Activated naive CD4-positive, alpha-beta T cell treated with anti-CD3 and anti-CD28 coated beads, Interleukin-2, amount 10 ng/mL, durations not matched to agents 7 days and 5 days (primary cell): ENCODE measurements at regions not wholly inside any gene's neighbourhood (a gene's known extent, or its start where the extent isn't known, plus 50 kb on each side); places are given as distances from the start of the nearest gene placed in this dataset.

Experiments
- CTCF ChIA-PET: fragments of 350-600 bp; sonication (Branson Sonifier 250); formaldehyde crosslinking; loops from one replicate; lab custom pipeline; 2021; ENCODE audit warnings: antibody characterized with exemption; lab: Charles Lee
- DNase-seq: peaks from one replicate; pipeline ENCODE4 v3.0.0-alpha.2; 2020
- H3K27ac Mint-ChIP-seq: one replicate; pipeline ENCODE4 v1.8.0; 2021; ENCODE audit warnings: mild to moderate bottlenecking, moderate library complexity, mixed read lengths
- H3K27me3 Mint-ChIP-seq: one replicate; pipeline ENCODE4 v1.8.0; 2021; ENCODE audit warnings: mild to moderate bottlenecking, mixed read lengths
- H3K36me3 Mint-ChIP-seq: one replicate; pipeline ENCODE4 v1.8.0; 2021; ENCODE audit warnings: mixed read lengths
- H3K4me1 Mint-ChIP-seq: one replicate; pipeline ENCODE4 v1.8.0; 2021; ENCODE audit warnings: mixed read lengths
- H3K4me3 Mint-ChIP-seq: one replicate; pipeline ENCODE4 v1.8.0; 2021; ENCODE audit warnings: mild to moderate bottlenecking, moderate library complexity, mixed read lengths
- H3K9me3 Mint-ChIP-seq: one replicate; pipeline ENCODE4 v1.8.0; 2021; ENCODE audit warnings: mixed read lengths

DNA sequence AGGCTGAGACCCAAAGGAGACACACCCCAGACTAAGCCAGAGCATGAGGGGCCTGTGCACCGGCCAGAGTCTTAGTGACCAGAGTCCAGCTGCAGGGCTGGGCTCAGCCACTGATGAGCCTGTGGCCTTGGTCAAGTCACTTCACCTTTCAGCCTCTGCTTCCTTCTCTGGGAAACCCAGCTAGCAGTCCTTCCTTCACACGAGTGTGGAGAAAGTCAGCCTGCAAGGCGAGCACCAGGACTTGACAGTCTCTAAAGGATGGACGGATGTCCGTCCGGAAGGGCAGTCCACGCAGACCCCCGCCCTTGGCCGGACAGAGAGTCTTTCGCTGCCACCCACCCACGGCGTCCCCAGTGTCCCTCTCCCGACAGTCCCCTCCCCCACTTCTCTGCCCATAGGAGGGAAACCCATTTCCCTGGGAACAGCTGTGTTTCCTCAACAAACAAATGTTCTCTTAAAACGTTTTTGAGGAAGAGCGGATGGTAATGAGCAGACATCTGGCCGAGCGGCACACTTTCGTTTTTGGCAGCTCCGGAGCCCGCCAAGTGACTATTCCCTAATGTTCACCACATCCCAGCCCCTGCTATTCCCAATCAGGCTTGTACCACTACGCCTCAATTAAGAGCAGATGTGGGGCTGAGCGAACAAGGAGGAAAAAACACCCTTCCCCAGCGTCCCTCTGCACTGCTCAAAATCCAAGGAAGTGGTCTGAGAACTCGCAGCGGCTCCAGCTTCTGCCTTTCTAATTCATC, 129.1 kb upstream of the SMAD3 start:
- peaks cover 30% of the 10 kb centered on the region for H3K27me3 Mint-ChIP-seq
- H3K9me3 Mint-ChIP-seq = peaks cover 22% of the 10 kb centered on the region
- no peaks in the 10 kb centered on the region for H3K4me1 Mint-ChIP-seq
- no peaks in the 10 kb centered on the region for H3K36me3 Mint-ChIP-seq
- DNase-seq = no peak
- no peak overlapping the region for H3K4me3 Mint-ChIP-seq
- H3K27ac Mint-ChIP-seq = no peak overlapping the region
- CTCF ChIA-PET = no interaction called here

DNA sequence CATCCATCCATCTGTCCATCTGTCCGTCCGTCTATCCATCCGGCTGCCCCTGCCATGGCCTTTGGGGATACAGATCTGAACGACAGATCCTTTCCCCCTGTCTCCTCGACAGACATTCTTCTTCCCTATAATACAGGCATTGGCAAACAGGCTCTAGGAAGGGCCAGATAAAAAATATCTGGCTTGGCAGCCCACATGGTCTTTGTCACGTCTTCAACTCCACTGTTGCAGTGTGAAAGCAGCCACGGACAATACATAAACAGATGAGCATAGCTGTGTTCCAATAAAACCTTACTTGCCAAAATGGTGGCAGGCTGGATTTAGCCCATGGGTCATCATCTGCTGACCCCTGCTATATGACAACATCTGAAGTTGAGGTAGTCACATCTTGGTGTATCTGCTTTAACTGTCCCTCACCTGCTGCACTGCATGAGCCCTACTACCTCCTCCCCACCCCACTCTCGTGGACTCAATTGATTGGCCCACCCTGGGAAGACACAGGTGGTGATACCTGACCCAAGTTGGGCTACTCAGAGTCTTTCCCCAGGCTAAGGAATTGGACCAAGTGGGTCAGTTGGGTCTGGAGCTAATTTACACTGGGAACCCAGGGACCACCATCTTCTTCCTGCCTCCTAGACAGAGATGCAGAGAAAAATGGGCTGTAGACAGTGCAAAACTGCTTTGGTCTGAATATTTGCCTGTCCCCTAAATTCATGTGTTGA, 128.4 kb upstream of the SMAD3 start:
- Mint-ChIP-seq H3K27me3 (peaks cover 36% of the 10 kb centered on the region), H3K4me1 (no peaks in the 10 kb centered on the region), H3K4me3 (no peak overlapping the region), H3K27ac (no peak overlapping the region), H3K36me3 (no peaks in the 10 kb centered on the region), H3K9me3 (peaks cover 22% of the 10 kb centered on the region)
- no peak for DNase-seq
- CTCF ChIA-PET = no interaction called here

DNA sequence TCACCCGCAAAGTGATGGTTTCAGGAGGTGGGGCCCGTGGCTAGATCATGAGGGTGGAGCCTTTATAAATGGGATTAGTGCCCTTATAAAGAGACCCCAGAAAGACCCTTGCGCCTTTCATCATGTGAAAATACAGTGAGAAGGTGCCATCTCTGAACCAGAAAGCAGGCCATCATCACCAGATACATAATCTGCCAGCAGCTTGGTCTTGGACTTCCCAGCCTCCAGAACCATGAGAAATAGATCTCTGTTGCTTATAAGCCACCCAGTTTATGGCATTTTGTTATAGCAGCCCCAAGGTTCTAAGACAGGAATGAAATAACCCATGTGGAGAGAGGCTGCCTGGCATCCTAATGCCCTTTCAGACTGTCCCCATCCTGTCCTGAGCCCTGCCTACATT, 127.8 kb upstream of the SMAD3 start:
- CTCF ChIA-PET = no interaction called here
- no peaks in the 10 kb centered on the region for H3K4me1 Mint-ChIP-seq
- H3K27ac Mint-ChIP-seq = no peak overlapping the region
- no peak for DNase-seq
- peaks cover 19% of the 10 kb centered on the region for H3K9me3 Mint-ChIP-seq
- H3K36me3 Mint-ChIP-seq = no peaks in the 10 kb centered on the region
- H3K4me3 Mint-ChIP-seq = no peak overlapping the region
- peaks cover 36% of the 10 kb centered on the region for H3K27me3 Mint-ChIP-seq

DNA sequence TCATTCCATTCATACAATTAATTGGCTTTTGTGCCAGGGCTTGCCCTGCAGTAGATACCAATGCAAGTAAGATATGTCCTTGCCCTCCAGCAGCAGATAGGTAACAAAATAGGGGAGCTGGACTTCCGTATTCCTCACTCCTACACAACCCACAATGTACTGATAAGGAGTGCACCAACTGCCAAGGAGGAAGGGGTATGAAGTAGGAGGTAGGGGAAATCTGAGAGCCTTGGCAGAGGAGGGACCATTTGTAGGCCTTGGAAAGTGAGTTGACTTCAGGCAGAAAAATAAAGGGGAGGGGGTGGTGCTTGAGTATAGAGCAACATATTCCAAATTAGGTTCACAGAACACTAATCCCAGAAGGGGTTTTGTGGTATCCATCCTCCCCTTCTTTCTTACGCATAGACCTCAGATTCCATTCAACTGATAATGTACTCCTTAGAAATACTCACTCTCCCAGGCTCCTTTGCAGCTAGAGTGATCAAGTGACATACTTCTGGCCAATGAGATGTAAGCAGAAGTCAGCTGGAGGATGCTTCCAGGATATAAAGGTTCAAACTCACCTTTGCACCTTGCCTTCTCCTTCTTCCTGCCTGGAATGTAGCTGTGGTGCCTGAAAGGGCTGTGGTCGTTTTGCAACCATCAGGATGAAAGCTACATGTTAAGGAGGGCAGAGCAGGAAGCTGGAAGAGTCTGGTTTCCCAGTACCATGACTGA, 127.1 kb upstream of the SMAD3 start:
- no peak for DNase-seq
- Mint-ChIP-seq H3K9me3 (peaks cover 15% of the 10 kb centered on the region), H3K36me3 (no peaks in the 10 kb centered on the region), H3K27me3 (peaks cover 40% of the 10 kb centered on the region), H3K4me1 (no peaks in the 10 kb centered on the region), H3K27ac (no peak overlapping the region), H3K4me3 (no peak overlapping the region)
- CTCF ChIA-PET = interaction anchor here (0.8 to 1.2 kb wide), 2 partner anchors 16 to 340 kb away, joined by 3 to 4 read pairs; no protein-coding TSS in a partner anchor

DNA sequence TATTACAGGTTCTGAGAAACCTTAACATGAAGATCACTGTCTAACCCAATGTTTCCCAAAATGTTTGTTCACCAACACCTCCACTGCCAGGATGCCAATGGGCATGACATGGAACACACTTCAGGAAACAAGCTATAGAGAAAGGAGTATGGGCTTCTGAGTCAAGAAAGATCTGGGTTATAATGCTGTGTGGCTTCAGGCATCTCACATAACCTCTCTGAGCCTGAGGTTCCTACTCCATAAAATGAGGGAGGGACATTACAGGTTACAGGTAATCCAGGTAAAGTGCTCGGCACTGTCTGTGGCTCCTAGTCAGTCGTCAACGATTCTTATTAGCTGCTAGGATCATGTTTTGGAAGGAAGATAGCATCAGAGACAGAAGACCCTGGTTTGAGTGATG, 126.4 kb upstream of the SMAD3 start:
- Mint-ChIP-seq H3K36me3 (no peaks in the 10 kb centered on the region), H3K9me3 (peaks cover 9% of the 10 kb centered on the region), H3K27ac (no peak overlapping the region), H3K27me3 (peaks cover 42% of the 10 kb centered on the region), H3K4me1 (no peaks in the 10 kb centered on the region), H3K4me3 (no peak overlapping the region)
- DNase-seq = no peak
- CTCF ChIA-PET = interaction anchor here (1.2 kb wide), 1 partner anchor 340 kb away, joined by 3 read pairs; no protein-coding TSS in a partner anchor

DNA sequence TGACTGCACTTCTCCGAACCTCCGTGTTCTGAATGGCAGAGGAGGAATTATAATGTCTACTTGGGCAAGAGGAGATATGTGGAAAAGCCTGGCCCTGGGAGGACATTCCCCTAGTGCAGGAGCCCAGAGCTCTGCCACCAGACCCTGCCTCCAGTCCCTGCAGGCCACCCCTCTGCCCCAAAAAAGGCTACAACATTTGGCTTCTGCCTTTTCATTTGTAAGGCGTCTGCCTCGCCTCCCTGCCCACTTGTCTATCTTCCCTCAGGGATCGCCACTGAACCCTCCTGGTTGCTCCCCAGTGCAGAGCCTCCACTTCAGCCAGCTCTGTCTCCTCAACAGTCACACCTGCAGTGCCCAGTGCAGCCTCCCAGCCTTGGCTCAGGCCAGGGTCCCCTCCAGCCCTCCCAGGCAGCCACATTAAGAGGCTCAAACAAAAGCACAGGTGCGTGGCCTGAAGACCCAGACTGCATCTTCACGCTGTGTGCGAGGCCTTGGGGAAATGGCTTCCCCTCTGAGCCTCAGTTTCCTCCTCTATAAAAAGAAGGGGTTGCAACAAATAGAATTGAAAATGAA, 125.9 kb upstream of the SMAD3 start:
- no peak overlapping the region for H3K27ac Mint-ChIP-seq
- no peaks in the 10 kb centered on the region for H3K4me1 Mint-ChIP-seq
- H3K4me3 Mint-ChIP-seq = no peak overlapping the region
- peaks cover 4% of the 10 kb centered on the region for H3K9me3 Mint-ChIP-seq
- DNase-seq = no peak
- H3K36me3 Mint-ChIP-seq = no peaks in the 10 kb centered on the region
- peaks cover 44% of the 10 kb centered on the region for H3K27me3 Mint-ChIP-seq
- CTCF ChIA-PET = no interaction called here

DNA sequence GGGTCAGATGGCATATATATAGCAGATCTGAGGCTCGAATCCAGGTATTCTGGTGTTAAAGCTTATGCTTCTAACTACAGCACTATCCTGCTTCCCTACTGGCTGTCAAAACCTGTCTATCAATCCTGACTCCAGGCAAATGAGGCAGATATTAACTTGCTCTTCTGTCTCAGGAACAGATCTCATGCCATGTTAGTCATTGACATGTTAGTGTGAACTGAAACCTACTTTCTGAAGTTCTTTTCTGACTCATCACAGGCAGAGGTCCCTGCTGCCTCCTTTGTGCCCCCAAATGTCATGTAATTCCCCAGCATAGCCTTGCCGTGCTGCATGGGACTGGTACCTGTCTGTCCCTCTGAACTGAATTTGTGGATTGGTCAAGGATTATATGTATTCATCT, 125.0 kb upstream of the SMAD3 start:
- H3K4me3 Mint-ChIP-seq = no peak overlapping the region
- peaks cover 41% of the 10 kb centered on the region for H3K27me3 Mint-ChIP-seq
- peaks cover 4% of the 10 kb centered on the region for H3K9me3 Mint-ChIP-seq
- H3K27ac Mint-ChIP-seq = no peak overlapping the region
- CTCF ChIA-PET = no interaction called here
- no peaks in the 10 kb centered on the region for H3K36me3 Mint-ChIP-seq
- no peaks in the 10 kb centered on the region for H3K4me1 Mint-ChIP-seq
- no peak for DNase-seq

DNA sequence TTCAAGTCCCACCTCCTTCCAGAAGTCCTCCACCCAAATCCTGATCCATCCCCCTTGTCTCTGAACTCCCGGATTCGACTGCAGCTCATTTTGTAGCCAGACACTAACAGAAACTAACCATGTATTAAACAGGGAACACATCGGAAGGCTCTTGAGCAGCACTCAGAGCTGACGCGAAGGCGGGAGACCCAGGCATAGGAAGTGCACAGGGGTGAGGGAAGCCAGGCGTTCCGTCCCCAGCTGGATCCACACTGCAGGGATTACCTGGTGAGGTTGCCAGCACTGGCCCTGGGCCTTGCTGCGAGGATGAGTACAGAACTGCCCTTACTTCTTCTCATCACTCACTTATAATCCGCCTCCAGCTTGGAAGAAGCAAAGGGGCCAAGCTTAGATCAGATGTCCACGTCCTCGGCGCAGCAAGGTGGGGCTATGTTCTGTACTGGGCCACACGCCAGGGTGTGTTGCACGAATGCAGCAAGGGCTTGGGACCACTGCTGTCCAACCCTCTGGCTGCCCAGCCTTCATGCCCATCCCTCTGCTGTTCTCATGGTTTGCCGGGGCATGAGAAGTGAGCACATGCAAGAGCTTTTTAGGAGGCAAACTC, 124.2 kb upstream of the SMAD3 start:
- peaks cover 4% of the 10 kb centered on the region for H3K9me3 Mint-ChIP-seq
- CTCF ChIA-PET = interaction anchor here (0.7 to 1.2 kb wide), 3 partner anchors 12 to 39 kb away, joined by 3 read pairs; no protein-coding TSS in a partner anchor
- H3K4me3 Mint-ChIP-seq = no peak overlapping the region
- no peak for DNase-seq
- no peaks in the 10 kb centered on the region for H3K4me1 Mint-ChIP-seq
- H3K27me3 Mint-ChIP-seq = peaks cover 41% of the 10 kb centered on the region
- no peak overlapping the region for H3K27ac Mint-ChIP-seq
- H3K36me3 Mint-ChIP-seq = no peaks in the 10 kb centered on the region

DNA sequence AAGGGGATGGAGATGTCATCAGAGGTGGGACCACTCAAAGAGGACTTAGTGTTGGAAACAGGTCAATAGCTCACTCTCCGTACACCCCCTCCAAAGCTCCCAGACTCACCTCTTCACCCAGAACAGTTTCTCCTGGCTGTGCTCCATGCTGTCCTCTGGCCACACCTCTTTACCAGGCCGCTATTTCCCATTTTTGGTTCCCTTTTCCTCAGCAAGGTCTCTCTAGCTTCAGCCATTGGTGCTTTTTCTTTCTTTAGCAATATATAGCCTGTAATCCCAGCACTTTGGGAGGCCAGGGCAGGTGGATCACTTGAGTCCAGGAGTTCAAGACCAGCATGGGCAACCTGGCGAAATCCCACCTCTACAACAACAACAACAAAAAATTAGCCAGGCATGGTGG, 123.6 kb upstream of the SMAD3 start:
- H3K27me3 Mint-ChIP-seq = peaks cover 36% of the 10 kb centered on the region
- peaks cover 4% of the 10 kb centered on the region for H3K9me3 Mint-ChIP-seq
- H3K27ac Mint-ChIP-seq = no peak overlapping the region
- H3K36me3 Mint-ChIP-seq = no peaks in the 10 kb centered on the region
- H3K4me1 Mint-ChIP-seq = peaks cover 2% of the 10 kb centered on the region
- CTCF ChIA-PET = interaction anchor here (0.7 to 1.2 kb wide), 3 partner anchors 12 to 39 kb away, joined by 3 read pairs; no protein-coding TSS in a partner anchor
- DNase-seq = no peak
- no peak overlapping the region for H3K4me3 Mint-ChIP-seq

DNA sequence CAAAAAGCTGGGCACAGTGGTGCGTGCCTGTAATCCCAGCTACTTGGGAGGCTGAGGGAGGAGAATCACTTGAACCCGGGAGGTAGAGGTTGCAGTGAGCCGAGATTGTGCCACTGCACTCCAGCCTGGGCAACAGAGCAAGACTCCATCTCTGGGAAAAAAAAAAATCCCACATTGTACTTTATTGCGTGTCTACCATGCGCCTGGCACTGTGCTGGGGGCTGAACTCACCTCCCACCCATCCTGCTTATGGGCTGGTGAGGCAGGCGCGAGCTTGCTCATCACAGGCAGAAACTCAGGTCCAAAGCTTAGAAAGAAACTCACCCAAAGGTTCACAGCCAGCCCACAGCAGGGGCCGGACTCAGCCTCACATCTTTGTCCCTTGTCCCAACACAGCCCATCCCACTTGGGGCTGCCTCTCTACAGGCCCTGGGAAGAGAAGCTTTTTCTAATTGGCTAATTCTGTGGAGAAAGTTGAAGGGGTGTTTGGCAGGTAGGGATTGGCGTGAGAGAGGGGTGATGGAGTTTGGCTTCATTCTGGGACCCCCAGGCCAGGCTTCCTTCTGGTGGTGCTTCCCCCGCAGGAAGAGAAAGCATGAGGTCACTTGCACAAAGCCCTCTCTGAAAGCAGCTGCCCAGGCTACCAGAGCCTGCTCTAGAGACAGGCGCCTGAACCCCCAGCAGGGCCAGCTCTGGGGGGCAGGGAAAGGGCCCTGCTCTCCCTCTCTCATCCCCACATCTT, 122.6 kb upstream of the SMAD3 start:
- H3K27me3 Mint-ChIP-seq = peaks cover 28% of the 10 kb centered on the region
- peaks cover 4% of the 10 kb centered on the region for H3K9me3 Mint-ChIP-seq
- H3K36me3 Mint-ChIP-seq = no peaks in the 10 kb centered on the region
- CTCF ChIA-PET = interaction anchor here (1.2 to 1.5 kb wide), 3 partner anchors 40 to 363 kb away, joined by 3 read pairs; no protein-coding TSS in a partner anchor
- peaks cover 9% of the 10 kb centered on the region for H3K4me1 Mint-ChIP-seq
- DNase-seq = no peak
- no peak overlapping the region for H3K4me3 Mint-ChIP-seq
- no peak overlapping the region for H3K27ac Mint-ChIP-seq

DNA sequence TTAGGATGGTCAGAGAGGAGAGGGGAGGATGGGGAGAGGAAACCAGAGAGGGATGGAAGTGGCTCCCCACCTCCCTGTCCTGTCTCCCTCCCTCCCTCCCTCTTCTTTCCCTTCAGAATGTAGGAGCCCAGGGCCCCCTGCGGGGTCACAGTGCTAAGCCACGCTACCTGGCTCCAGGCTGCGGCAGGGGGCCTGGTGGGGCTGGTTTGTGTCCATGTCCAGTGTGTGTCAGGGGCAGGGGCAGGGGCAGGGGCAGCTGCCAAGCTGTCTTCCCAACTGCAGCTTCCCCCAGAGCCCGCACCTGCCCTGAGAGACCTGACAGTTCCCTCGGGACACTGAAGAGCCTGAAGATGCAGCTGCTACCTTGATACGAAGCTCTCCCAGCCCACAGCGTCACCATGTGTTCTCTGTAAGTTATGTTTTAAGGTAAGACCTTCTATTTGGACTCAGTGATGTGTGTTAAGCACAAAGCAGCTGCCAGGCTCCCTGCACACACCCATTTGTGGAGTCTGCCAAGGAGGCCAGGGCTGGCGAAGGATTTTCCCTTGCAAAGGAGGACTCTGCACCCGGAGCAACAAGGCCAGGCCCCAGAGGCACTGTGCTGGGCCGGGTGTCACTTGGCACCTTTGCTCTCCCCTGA, 121.8 kb upstream of the SMAD3 start:
- no peak for DNase-seq
- H3K9me3 Mint-ChIP-seq = no peaks in the 10 kb centered on the region
- H3K27me3 Mint-ChIP-seq = peaks cover 28% of the 10 kb centered on the region
- no peak overlapping the region for H3K4me3 Mint-ChIP-seq
- CTCF ChIA-PET = interaction anchor here (1.2 to 1.5 kb wide), 2 partner anchors 360 to 362 kb away, joined by 3 read pairs; no protein-coding TSS in a partner anchor
- H3K36me3 Mint-ChIP-seq = no peaks in the 10 kb centered on the region
- H3K27ac Mint-ChIP-seq = no peak overlapping the region
- peaks cover 13% of the 10 kb centered on the region for H3K4me1 Mint-ChIP-seq

DNA sequence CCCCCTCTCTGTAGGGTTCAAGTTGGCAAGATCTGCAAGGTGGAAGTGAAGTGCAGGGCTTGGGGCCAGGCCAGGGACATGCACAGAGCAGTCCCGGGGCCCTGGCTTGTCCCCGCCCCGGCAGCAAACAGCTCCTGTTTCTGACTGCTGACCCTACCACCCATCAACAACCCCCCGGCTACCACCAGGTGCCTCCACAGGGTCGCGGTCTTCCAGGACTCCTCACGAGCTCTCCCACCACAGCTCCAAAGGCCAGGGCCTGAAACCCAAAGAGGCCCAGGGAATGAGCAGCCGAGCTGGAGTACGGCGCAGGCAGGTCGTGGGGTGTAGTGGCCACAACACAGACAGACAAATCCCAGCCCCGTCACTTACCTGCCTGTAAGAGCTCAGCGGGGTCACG, 121.3 kb upstream of the SMAD3 start:
- H3K4me3 Mint-ChIP-seq = no peak overlapping the region
- peaks cover 13% of the 10 kb centered on the region for H3K4me1 Mint-ChIP-seq
- DNase-seq = no peak
- H3K9me3 Mint-ChIP-seq = no peaks in the 10 kb centered on the region
- no peak overlapping the region for H3K27ac Mint-ChIP-seq
- peaks cover 28% of the 10 kb centered on the region for H3K27me3 Mint-ChIP-seq
- CTCF ChIA-PET = interaction anchor here (0.8 to 1.5 kb wide), 2 partner anchors 360 to 489 kb away, joined by 3 to 4 read pairs; no protein-coding TSS in a partner anchor
- H3K36me3 Mint-ChIP-seq = no peaks in the 10 kb centered on the region
